Activated T-helper 2 cell treated with anti-CD3 and anti-CD28 coated beads, Interferon-gamma antibody, Interleukin-2, Interleukin-4, amounts not matched to agents 10 μg/mL and 5 μg/mL and 100 μg/mL, durations not matched to agents 14 hours and 24 hours and 36 hours (primary cell): ENCODE measurements at regions not wholly inside any gene's neighbourhood (a gene's known extent, or its start where the extent isn't known, plus 50 kb on each side); places are given as distances from the start of the nearest gene placed in this dataset.

Source experiments
- DNase-seq: peaks from one replicate; pipeline ENCODE4 v3.0.0; 2021; ENCODE audit warnings: low spot score
- H3K27ac Mint-ChIP-seq: one replicate; pipeline ENCODE4 v1.8.0; 2021; ENCODE audit warnings: mixed read lengths
- H3K27me3 Mint-ChIP-seq: one replicate; pipeline ENCODE4 v1.8.0; 2021; ENCODE audit warnings: low read depth, mixed read lengths
- H3K36me3 Mint-ChIP-seq: one replicate; pipeline ENCODE4 v1.8.0; 2021; ENCODE audit warnings: low read depth, mixed read lengths
- H3K4me1 Mint-ChIP-seq: one replicate; pipeline ENCODE4 v1.8.0; 2021; ENCODE audit warnings: low read depth, mixed read lengths
- H3K4me3 Mint-ChIP-seq: one replicate; pipeline ENCODE4 v1.8.0; 2021; ENCODE audit warnings: low read depth, mild to moderate bottlenecking, moderate library complexity, mixed read lengths
- H3K9me3 Mint-ChIP-seq: one replicate; pipeline ENCODE4 v1.8.0; 2021; ENCODE audit warnings: mixed read lengths
- intact Hi-C: fragments of 100-400 bp; cut with micrococcal nuclease; formaldehyde crosslinking; loops from one replicate; pipeline ENCODE4 v1.15.1; 2023

DNA sequence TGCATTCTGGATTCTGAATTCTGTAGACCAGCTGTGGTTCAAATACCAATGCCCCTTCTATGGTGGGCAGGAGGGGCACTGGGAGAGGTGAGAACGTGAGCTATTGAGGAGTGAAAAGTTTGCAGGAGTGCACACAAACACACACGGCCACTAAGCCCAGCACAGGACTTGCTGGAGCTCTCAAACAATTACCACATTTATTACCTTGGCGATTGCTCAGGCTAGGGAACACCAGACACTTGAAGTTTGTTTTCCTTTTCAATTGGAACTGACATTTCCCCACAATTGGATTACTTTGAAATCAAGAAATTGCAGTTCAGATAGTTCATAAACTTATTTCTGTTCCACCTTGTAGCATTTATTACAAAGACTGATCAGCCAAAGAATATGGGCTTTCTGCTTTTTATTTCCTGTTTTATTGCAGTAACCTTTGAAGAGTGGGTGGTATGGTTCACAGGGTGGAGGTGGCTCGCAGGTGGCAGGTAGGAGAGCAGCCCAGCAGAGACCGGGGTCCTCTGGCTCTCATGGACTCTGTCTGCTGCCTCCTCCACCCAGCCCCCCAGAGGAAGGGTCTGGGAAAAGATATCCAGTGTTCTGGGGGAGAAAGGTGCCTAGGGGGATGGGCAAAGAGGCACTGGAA, 429.8 kb upstream of the CCDC196 start:
- no peaks in the 10 kb centered on the region for H3K36me3 Mint-ChIP-seq
- no peak overlapping the region for H3K27ac Mint-ChIP-seq
- H3K4me3 Mint-ChIP-seq: no peak overlapping the region
- intact Hi-C loops: no loop called here
- H3K4me1 Mint-ChIP-seq: no peaks in the 10 kb centered on the region
- H3K27me3 Mint-ChIP-seq: peaks cover 6% of the 10 kb centered on the region
- DNase-seq: no peak
- peaks cover 10% of the 10 kb centered on the region for H3K9me3 Mint-ChIP-seq

GRCh38 chr14:66056926-66057552, 429.1 kb upstream of the CCDC196 start:
- H3K27ac Mint-ChIP-seq: no peak overlapping the region
- H3K4me1 Mint-ChIP-seq: no peaks in the 10 kb centered on the region
- peaks cover 6% of the 10 kb centered on the region for H3K27me3 Mint-ChIP-seq
- peaks cover 10% of the 10 kb centered on the region for H3K9me3 Mint-ChIP-seq
- H3K4me3 Mint-ChIP-seq: no peak overlapping the region
- DNase-seq: no peak
- intact Hi-C loops: no loop called here
- H3K36me3 Mint-ChIP-seq: no peaks in the 10 kb centered on the region

DNA sequence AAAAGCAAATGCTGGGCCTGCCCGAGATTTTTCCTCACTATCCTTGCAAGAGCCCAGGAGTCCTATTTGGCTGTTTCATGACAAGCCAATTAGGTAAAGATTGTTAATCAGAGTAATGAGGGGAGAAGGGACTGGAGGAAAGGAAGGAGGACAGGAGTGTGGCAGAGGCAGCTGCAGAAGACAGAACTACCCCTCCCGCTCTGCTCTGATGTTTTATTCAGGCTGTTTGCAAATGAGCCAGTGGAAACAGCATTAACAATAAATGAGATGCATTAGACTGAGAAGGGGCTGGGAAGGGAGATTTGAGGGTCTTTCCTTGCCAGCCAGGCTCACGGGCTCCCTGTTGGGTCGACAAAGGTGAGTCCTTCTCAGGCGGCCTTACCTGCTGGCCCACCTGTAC, 421.0 kb upstream of the CCDC196 start:
- H3K36me3 Mint-ChIP-seq: no peaks in the 10 kb centered on the region

GRCh38 chr14:66066981-66067776, 419.0 kb upstream of the CCDC196 start:
- Mint-ChIP-seq H3K4me3 (no peak overlapping the region), H3K27me3 (peaks cover 13% of the 10 kb centered on the region), H3K4me1 (peaks cover 7% of the 10 kb centered on the region), H3K36me3 (no peaks in the 10 kb centered on the region), H3K27ac (no peak overlapping the region), H3K9me3 (no peaks in the 10 kb centered on the region)
- DNase-seq: no peak
- intact Hi-C loops: no loop called here

More for the DNA sequence above, 421.0 kb upstream of the CCDC196 start:
- Mint-ChIP-seq H3K4me3 (no peak overlapping the region), H3K9me3 (no peaks in the 10 kb centered on the region), H3K27me3 (peaks cover 6% of the 10 kb centered on the region), H3K4me1 (peaks cover 3% of the 10 kb centered on the region), H3K27ac (no peak overlapping the region)
- no peak for DNase-seq
- intact Hi-C loops: no loop called here

DNA sequence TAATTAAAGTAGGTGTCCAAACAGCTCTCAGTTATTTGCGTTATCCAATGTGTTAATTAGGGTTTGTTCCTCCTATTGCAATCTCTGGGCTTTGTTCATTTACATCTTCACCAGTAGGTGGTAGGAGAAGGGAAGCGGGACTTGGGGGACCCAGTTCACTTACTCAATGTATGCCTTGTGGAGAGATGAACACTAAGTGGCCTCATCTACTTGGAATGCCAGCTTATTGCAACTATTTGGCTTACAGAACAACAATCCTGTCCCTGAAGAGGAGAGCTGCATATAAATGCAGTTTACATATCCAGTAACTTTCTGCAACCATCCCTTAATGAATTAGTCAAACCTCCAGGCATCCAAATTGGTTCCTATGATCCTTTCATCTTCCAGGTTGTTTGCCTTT, 417.1 kb upstream of the CCDC196 start:
- Mint-ChIP-seq H3K36me3 (no peaks in the 10 kb centered on the region), H3K4me1 (peaks cover 7% of the 10 kb centered on the region), H3K9me3 (no peaks in the 10 kb centered on the region), H3K4me3 (no peak overlapping the region), H3K27ac (no peak overlapping the region), H3K27me3 (peaks cover 13% of the 10 kb centered on the region)
- intact Hi-C loops: no loop called here
- no peak for DNase-seq

DNA sequence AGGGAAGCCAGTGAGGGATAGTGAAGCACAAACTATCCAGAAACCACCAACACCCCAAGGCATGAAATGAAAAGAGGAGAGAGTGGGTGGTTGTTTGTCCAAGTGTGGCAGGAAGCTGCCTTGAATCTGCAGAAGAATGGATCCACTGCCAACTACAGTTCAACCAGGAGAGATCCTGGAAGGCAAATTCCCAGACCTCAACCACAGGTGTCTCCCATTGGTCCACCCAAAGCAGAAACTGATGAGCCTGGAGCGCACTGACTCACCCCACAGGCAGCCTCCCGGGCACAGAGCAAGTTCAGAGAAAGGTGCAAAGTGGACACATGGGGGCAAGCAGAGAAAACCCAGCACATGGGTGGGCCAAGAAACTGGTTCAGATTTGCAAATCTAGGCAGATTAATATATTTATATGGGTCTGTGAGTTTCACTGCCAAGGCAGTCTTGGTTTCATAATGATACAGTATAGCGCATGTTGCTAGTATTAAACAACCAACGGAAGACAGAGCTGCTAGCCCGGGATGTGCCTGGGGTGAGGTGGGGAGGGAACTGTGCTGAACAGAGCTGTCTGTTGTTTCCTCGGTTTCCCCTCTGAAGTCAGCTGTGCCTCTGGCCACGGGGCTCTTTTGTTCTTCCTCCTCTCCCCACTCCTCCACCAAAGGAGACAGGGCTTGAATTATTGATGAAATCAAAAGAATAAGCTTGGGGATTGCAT, 416.2 kb upstream of the CCDC196 start:
- Mint-ChIP-seq H3K4me1 (peaks cover 7% of the 10 kb centered on the region), H3K27me3 (peaks cover 13% of the 10 kb centered on the region), H3K27ac (no peak overlapping the region), H3K4me3 (no peak overlapping the region), H3K36me3 (no peaks in the 10 kb centered on the region), H3K9me3 (no peaks in the 10 kb centered on the region)
- DNase-seq: no peak
- intact Hi-C loops: loop anchor here (1.0 to 5.0 kb wide), 3 partner anchors 109 to 908 kb away; partner anchors contain the start of gene FUT8

DNA sequence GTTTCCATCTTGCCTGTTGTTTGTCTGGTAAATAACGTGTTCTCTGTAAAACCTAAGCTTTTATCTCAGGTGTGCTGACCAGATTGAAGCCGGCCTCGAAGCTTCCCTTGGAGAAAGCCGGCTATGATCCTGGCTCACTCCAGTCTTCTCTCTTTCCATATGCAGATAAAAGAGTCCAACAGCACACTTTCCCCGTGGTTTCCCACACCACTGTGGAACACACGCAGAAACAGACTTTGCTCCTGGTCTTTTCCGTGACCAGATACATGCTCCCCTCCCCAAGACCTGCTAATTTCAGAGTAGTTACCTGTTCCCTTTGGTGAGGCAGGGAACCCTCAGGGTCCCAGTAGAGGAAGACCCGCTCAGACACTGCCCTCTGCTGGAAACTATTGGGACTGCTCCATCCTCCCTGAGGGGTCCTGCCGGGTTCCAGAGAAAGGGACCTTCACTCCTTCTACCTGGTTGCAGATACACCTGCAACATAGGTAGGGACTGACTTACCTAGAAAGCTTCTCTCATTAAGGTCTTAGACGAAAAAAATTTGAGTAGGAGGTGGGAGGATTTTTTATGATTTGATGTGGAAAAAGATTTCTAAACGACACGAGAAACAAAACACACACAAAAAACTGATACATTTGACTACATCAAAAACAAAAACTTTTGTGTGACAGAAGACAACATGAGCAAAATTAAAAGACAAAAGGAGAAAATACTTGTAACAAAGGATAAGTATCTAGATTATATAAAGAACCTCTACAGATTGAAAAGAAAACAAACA, 415.4 kb upstream of the CCDC196 start:
- DNase-seq: peak; percentile 50
- H3K27me3 Mint-ChIP-seq: peaks cover 13% of the 10 kb centered on the region
- H3K36me3 Mint-ChIP-seq: no peaks in the 10 kb centered on the region
- intact Hi-C loops: loop anchor here (1.0 to 5.0 kb wide), 3 partner anchors 109 to 908 kb away; partner anchors contain the start of gene FUT8
- no peak overlapping the region for H3K27ac Mint-ChIP-seq
- H3K4me3 Mint-ChIP-seq: no peak overlapping the region
- no peaks in the 10 kb centered on the region for H3K9me3 Mint-ChIP-seq
- H3K4me1 Mint-ChIP-seq: peaks cover 7% of the 10 kb centered on the region

GRCh38 chr14:66072190-66073084, 413.7 kb upstream of the CCDC196 start:
- Mint-ChIP-seq H3K27me3 (peaks cover 13% of the 10 kb centered on the region), H3K4me1 (peaks cover 7% of the 10 kb centered on the region), H3K4me3 (no peak overlapping the region), H3K9me3 (no peaks in the 10 kb centered on the region), H3K36me3 (no peaks in the 10 kb centered on the region), H3K27ac (no peak overlapping the region)
- DNase-seq: no peak
- intact Hi-C loops: loop anchor here (5.0 kb wide), 1 partner anchor 910 kb away; no protein-coding TSS in a partner anchor

GRCh38 chr14:66074537-66074936, 411.6 kb upstream of the CCDC196 start:
- DNase-seq: no peak
- Mint-ChIP-seq H3K27ac (no peak overlapping the region), H3K9me3 (no peaks in the 10 kb centered on the region), H3K4me3 (no peak overlapping the region), H3K27me3 (peaks cover 10% of the 10 kb centered on the region), H3K4me1 (peaks cover 6% of the 10 kb centered on the region), H3K36me3 (no peaks in the 10 kb centered on the region)
- intact Hi-C loops: loop anchor here (5.0 kb wide), 1 partner anchor 912 kb away; no protein-coding TSS in a partner anchor

GRCh38 chr14:66076176-66076575, 410.0 kb upstream of the CCDC196 start:
- DNase-seq: no peak
- H3K4me3 Mint-ChIP-seq: no peak overlapping the region
- intact Hi-C loops: no loop called here
- peaks cover 8% of the 10 kb centered on the region for H3K27me3 Mint-ChIP-seq
- no peaks in the 10 kb centered on the region for H3K4me1 Mint-ChIP-seq
- H3K27ac Mint-ChIP-seq: no peak overlapping the region
- H3K9me3 Mint-ChIP-seq: no peaks in the 10 kb centered on the region
- no peaks in the 10 kb centered on the region for H3K36me3 Mint-ChIP-seq

- intact Hi-C loops: no loop called here
- H3K9me3 Mint-ChIP-seq: no peaks in the 10 kb centered on the region
- H3K36me3 Mint-ChIP-seq: no peaks in the 10 kb centered on the region
- no peaks in the 10 kb centered on the region for H3K4me1 Mint-ChIP-seq
- no peak overlapping the region for H3K27ac Mint-ChIP-seq
- no peak for DNase-seq
- H3K4me3 Mint-ChIP-seq: no peak overlapping the region
- H3K27me3 Mint-ChIP-seq: peaks cover 12% of the 10 kb centered on the region
These were observed 408.2 kb upstream of the CCDC196 start for GRCh38 chr14:66078006-66078405.
